GM12892 (cell line): ENCODE measurements at regions not wholly inside any gene's neighbourhood (a gene's known extent, or its start where the extent isn't known, plus 50 kb on each side); places are given as distances from the start of the nearest gene placed in this dataset.

Experiments used
- POLR2A ChIP-seq: IDR thresholded peaks from 2 replicates; pipeline ENCODE4 v1.6.1; 2011; ENCODE audit warnings: low read depth, low read length, control low read depth
- POLR2AphosphoS5 ChIP-seq: IDR thresholded peaks from 2 replicates; pipeline ENCODE4 v1.6.1; 2011; ENCODE audit warnings: low read depth, low read length, control low read depth

DNA sequence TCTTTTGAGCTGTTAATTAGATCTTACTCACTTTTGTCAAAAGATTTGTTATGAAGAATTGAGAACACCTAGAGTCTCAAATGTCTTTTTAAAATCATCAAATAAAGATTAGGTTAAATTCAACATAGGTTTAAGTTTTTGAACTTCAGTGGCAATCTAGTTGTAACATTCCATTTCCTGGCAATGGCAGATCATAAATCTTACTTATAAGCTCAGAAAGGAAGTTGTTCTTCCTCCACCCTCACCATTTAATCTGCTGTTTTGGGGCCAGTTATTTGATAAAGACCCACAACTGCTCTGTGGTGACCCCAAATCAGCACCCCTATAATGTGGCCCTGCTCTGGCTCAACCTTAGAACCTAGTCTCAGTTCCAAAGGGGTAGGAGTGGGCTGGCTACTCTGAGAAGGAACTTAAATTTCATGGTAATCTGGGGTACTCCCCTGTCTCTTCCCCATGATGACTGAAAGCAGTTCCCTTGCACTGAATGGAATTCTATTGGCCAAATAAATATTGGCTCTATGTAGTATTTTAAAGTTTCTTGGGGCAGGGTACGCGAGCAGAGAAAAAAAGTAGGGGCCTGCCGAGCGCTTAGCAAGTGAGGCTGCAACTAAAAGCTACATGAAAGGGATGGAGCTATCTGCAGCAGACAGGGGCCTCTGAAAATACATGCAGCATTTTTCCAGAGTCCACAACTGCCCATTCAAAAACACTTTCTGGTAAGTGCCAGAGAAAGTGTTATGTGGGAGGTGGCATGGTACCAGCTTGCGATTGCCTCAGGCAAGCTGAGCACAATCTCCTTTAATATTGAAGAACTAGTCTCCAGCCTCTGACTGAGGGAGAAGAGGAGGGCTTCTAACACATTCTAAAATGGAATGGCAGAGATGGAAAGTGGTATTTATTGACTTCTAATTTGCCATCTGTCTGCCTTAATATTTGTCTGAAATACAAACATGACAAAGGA is 103.6 kb upstream of the RASGRP1 start:
- TF ChIP-seq POLR2A (no peak), POLR2AphosphoS5 (no peak)
